Activated CD4-positive, CD25-positive, alpha-beta regulatory T cell treated with anti-CD3 and anti-CD28 coated beads, Interleukin-2, amount 50 U/mL, for 24 hours (primary cell): ENCODE measurements at regions not wholly inside any gene's neighbourhood (a gene's known extent, or its start where the extent isn't known, plus 50 kb on each side); places are given as distances from the start of the nearest gene placed in this dataset.
"Not testable (repeated sequence)": the region's sequence is repeated elsewhere in the genome, so short reads cannot be mapped to it uniquely, and the experiment has no call there.

ENCODE experiments used
- ATAC-seq, 2 donors: fragments of 150-1000 bp; cut with Tn5 transposase; one replicate each; pipeline ENCODE4 v1.10.0; 2021; ENCODE audit warnings: mild to moderate bottlenecking in 1 of 2, moderate library complexity in 1 of 2

DNA sequence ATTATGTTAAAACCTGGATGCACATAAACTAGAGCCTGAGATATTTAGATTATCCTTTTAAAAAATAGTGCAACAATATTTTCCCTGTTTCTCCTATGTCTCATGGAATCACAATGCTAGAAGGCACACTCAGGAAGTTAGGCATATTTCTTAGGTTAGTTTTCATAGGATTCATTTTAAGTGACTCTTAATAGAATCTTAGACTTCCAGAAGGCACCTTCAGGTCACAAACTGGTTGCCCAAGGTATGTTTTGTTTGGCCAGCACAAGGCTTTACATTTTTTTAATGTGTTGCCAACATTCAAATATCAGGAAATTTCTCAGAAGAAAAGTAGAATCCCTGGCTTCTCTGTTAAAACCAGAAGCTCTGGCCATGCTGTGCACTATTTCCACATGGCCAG, 129.3 kb downstream of the LNPK start:
- no peak for ATAC-seq

DNA sequence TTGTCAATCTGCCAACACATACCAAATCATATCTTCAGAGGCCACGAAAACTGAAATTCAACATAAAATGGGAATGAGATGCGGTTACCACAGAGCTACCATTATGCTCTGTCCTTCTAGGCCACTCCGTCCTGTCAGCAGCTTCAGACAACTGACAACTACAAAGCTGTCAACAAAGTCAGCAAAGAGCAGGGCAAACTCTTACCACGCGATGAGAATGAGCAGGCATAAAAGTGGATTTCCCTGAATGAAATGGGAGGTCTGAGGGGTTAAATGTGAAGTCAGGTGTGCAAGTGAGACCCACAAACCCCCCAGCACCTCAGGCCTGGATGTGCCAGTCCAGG, 130.1 kb downstream of the LNPK start:
- no peak for ATAC-seq

DNA sequence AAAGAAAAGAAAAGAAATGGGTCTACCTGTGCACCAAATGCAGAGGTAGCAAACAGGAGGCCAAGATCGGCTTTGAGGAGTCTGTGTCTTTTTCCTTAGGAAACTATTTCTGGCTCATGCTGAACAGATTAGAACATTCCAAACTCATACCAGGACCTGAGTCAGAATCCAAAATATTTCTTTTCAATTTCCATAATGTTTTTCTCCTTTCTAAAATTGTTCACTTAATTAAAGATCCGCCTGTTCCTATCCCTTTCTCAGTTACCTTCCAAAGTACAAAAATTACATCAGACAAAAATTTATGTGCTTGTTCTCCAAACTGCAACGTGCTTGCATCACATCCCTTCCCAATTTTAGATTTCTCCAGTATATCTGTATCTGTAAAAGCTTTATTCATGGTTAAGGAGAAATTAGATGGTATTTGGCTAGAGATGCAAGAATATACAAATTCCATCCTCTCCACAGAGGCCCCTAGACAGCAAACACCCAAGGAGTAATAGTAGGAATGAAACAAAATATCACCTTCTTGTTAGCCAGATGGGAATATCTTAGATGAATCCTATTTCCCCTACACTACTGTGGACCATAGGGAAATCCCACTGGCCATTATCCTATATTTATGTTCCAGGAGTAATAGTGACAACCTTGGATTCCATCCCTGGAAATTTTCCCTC, 130.6 kb downstream of the LNPK start:
- ATAC-seq, result no peak

DNA sequence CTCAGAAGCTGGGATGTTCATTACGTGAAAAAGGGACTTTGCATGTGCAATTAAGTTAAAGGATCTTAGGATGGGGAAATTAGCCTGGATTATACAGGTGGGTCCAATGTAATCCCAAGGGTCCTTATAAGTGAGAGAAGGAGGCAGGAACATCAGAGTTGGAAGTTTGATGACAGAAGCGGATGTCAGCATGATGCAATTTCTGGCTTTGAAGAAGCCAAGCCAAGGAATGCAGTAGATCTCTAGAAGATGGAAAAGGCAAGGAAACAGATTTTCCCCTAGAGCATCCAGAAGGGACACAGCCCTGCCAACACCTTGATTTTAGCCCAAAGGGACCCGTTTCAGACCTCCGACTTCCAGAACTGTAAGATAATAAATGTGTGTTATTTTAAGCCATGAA, 136.4 kb downstream of the LNPK start:
- no peak for ATAC-seq

DNA sequence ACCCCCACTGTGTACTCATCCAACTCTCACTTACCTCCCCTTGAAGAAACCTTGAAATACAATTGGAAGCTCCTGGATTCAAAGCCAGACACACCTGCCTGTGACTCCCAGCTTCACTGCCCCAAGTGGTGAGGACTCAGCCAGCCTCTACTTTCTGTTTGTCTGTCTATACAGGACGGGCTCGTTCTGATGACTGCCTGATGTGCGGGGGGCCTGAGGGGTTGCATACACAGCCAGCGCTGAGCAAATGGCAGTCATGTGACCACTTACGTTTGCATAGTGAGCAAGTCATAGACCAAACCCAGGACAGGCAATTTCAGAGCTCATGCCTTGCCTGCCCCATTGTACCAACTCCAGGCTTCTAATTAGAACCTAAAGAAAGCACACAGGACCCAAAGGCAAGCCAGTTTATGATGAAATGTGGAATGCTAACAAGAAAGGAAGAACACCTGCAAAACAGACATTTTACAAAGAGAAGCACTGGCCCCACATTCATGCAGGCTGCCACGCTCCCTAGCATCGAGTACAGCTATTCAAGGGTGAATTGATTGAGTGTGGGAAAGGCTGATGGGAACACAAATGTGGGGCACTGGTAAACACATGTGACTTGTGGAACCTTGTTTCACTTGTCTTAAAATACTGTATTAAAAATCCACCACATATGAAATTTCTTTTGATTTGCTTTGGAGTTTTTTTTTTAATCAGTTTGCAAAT, 137.8 kb downstream of the LNPK start:
- ATAC-seq, result no peak

DNA sequence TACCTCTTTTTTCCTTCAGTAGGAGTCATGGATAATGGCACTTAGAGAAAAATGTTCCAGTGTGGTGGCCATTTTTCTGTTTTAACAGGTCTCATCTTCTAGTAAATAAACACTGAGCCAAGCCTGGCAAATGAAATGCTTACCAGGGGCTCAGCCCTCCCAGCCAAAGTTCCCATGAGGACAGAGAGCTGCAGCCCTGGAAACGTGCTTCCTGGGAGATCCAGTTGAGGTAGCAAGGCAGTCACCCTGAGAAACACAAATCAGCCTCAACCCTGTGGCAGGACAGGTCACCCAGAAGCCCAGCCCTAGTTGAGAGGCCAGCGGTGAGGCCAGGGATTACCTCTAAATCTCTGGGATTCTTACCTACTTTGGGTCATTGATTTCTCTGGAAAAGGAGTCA, 140.1 kb downstream of the LNPK start:
- no peak for ATAC-seq

DNA sequence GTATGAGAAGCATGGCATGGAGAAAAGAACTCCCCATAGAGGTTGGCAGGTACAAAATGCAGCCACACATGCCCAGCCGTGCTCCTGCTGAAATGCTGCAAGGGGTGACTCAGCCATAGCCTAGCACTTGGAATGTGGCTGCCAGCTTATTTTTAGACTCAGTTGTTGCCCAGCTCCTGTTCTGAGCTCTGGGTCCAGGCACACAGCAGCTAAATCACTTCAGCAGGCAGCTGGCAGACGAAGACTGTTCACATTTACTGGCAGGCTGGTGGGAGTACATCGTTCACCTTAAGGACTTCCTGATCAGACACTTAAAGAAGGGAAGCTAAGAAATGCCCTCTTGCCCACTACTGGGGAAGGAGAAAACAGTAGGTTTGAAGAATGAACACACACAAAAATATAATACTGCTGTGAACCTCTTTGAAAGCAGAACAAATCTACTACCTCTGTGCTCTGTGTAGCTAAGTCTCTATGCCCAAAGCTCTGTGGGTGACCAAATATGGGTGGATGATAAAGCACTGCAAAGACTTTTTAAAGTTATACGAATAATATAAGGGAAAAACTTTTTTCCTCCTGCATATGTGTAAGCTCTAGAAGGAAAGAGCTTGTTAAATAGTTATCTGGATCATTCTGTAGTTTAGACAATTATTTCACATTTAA, 146.1 kb downstream of the LNPK start:
- ATAC-seq, result no peak

DNA sequence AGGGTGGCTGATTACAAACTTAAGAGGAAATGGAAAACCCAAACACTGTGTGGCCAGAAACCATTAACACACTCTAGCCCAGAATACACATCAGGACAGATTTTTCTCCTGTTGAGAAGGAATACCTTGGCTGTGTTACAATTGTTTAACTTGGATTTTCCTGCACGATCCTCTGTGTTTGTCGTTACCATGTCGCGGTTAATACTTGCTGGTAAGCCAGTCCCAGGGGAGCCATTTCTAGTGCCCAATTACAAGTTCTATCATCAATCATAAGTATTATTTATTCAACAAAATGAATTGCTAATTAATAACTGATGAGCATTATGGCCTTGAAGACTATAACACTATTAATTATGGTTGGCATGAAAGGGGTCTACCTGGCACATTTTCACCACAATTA, 146.8 kb downstream of the LNPK start:
- no peak for ATAC-seq

DNA sequence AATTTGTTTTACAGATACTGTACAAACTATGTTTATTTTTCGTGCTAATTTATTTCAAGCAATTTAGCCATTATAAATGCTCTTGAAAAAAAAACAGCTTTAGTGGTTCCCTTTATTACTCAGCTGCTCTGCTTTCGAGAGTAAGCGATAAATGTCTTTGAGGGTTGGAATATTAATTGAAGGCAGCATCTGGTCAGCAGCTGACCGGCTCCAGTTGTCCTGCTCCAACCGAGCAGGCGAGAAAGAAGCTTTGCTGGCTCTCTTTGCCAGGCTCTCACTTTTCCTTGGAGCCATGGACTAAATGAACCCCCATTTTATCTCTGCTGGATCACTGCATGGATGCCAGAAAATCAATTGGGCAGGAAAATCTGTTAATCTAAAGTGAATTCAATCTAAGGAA, 147.4 kb downstream of the LNPK start:
- ATAC-seq, result no peak

DNA sequence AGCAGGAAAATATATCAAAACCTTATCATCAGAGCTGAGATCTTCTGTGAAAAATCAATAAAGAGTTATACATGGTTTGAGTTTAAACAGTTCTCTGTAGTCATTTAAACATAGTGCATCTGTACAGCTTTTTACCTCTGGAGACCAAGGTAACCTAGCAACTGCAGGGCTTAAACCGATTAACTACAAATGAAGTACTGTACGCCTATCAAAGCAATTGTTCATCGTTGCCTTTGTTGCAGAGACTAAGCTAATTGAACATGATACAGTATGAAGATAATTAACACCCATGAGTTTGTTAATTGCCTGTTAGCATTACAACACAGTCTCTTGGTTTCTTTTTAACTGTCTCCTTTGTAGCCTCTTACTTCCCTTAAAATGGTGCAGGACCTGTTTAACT, 147.9 kb downstream of the LNPK start:
- ATAC-seq, result no peak

DNA sequence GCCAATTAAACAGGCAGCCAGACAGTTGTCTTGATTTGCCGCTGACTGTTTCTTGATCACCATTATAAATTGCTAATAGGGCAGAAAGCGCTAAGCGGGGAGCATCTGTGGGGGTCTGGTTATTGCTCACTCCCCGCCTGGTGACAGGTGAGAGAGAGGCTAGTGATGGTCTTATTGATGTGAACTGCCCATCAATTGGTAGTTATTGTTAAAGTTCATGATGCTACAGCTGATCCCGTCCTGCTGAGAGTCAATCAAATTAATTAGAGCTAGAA, 148.5 kb downstream of the LNPK start:
- no peak for ATAC-seq

DNA sequence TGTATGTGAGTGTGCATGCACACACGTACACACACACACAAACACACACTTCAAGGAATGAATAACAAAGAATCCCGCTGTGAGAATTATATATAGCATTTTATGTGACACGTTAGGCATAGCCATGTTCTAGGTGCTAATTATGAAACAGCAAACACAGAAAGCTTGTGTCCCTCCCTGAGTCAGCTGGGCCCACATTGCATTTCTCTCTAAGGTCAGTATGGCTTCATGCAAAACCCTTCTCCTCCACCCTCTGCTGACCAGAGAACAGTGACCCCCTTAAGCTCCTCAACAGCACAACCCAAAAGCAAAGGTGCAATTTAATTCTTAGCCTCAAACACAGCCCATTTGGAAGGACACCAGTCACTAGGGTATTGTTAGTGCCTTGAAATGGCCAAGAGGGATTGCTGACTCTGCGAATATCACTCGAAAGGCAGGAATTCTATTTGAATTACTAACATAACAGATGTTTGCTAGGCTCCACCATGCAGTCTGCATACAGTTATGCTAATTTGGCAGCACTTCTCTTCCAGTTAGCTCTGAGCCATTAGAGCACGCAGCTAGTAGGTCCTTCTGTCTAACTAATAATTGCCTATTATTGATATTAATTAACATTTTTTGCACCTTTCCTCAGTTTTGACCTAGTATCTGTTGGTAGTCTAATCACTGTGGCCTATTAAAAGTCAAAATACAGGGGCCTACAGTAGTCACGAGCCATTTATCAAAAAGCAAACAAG, 149.0 kb downstream of the LNPK start:
- ATAC-seq, result no peak

DNA sequence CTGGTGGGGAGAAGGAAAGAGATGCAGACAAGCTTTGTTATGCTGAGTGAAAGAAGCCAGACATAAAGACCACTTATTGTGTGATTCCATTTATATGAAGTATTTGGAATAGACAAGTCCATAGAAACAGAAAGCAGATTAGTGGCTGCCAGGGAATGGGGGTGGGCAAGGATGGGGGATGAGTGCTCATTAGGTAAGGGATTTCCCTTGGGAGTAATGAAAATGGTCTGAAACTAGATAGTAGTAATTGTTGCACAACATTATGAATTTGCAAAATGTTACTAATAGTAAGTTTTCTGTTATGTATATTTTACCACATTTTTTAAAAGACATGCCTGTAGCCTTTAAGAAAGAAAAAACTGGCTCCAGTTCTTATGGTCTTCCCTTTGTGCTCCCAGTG, 154.9 kb downstream of the LNPK start:
- no peak for ATAC-seq

DNA sequence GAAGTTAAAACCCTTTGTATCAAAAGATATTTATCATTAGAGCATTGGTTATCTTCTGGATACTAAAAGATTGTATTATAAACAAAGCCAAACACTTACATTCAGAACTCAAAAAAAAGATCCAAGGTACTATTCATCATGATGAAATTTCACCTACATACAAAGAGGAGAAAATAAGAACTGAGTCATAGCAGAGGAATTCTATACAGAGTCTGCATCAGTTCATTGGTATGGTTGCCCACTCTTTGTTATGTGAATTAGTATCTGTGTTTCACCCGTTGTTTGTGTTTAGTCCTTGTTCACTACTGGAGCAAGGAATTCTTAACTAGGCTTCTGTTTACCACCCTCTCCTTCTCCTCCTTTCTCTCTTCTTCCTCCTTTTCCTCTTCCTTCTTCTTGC, 157.9 kb downstream of the LNPK start:
- no peak for ATAC-seq

DNA sequence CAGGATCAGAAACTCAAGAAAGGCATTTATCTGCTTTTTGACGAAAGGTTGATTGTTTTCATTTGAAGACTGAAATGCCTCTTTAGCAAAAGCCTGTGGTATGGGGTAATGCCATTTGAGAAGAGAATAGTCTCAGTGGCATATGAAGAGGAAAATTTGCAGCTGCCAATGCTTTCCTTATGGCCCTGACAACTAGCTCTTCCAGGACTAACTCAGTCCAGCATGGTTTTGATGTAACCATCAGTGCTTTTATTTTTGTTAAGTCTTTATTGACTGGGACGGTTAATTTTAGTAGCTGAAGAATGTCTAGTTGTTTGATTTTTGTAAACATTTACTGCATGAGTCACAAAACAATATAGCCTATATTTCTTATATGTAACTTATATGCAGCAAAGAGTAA, 158.4 kb downstream of the LNPK start:
- ATAC-seq, result no peak

DNA sequence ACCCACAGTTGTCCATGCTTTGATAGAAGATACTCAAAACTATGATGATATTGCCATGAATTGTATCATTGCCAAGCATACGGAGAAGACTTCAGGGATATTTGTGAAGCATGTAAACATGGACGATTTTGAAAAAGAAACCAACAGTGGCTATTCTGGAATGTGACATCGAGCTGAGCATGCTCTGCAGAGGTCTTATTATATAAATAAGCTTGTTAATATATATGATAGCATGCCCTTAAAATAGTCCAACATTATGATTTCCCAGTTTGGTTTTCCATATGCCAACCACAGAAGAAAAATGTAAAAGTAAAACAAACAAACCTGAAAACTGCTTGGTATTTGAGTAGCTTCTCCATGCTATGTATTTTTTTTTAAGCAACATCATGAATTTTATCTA, 159.1 kb downstream of the LNPK start:
- ATAC-seq, result no peak

DNA sequence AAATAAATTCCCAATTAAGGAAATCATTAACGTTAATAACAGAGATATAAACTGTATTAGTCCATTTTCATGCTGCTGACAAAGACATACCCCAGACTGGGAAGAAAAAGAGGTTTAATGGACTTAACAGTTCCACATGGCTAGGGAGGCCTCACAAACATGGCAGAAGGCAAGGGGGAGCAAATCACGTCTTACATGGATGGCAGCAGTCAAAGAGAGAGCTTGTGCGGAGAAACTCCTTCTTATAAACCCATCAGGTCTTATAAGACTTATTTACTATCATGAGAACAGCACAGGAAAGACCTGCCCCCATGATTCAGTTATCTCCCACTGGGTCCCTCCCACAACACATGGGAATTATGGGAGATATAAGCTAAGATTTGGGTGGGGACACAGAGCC, 161.3 kb downstream of the LNPK start:
- not testable (repeated sequence) for ATAC-seq

DNA sequence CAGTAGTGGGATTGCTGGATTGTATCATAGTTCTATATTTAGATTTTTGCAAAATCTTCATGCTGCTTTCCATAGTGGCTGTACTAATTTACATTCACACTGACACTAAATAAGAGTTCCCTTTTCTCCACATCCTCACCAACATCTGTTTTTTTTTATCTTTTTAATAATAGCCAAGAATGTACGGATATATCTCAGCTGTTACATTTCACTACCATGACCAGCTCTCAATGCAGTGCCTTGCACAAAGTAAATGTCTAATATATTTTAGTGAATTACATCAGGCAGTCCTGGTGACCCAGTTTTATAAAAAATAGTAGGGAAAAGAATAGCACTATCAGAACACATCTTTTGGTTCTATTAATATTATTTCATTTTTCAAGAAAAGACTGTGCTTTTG, 161.8 kb downstream of the LNPK start:
- ATAC-seq, result no peak

DNA sequence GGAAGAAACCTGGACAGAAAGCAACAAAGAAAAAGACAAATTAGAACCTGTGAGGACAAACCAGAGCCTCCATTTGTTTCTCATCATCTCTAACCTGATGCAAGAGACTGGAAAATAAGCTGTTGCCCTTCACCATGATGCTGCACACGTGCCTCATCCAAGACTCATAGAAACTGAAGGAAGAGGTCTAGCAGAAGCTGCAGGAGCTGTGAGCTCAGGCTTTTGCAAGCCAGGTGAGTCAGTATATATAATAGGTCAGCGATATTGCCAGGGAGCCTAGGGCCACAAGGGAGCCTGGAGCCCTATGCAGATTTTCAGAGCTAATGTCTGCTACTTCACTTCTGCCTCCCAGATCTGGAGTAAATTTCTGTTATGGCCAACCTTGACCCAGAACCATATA, 163.1 kb downstream of the LNPK start:
- ATAC-seq, result no peak

DNA sequence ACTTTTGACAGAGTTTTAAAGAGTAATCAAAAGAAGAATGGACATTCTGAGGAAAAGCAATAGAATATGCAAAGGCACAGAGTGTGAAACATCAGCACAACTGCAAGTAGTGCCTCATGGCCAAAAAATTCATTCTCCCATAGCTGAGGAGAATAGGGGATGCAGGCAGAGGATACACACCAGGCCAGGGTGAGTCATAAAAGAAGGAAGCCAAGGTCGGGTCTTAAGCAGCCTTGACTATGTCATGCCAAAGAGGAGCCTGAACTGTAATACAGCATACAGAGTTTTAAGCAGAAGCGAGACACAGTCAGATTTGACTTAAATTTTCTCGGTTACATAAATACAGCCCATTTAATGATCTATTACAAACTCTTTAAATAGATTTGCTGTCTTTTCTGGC, 165.0 kb downstream of the LNPK start:
- ATAC-seq, result no peak

DNA sequence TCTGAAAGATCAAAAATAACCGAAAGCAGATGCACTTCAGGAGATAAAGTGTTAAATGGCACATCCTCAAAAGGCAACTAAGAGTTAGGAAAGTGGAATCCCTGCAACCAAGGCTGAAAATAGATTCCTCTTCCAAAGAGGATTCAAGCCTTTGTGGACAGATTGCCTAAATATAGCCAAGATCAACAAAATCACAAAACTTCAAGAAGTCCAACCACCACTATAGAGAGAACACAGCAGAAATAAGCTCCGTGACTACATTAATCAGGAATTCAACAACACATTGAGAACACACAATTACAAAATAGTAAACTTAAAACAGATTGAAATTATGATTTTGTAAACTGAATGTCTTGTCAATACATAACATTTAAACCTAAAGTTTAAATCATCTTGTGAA, 165.7 kb downstream of the LNPK start:
- no peak for ATAC-seq

DNA sequence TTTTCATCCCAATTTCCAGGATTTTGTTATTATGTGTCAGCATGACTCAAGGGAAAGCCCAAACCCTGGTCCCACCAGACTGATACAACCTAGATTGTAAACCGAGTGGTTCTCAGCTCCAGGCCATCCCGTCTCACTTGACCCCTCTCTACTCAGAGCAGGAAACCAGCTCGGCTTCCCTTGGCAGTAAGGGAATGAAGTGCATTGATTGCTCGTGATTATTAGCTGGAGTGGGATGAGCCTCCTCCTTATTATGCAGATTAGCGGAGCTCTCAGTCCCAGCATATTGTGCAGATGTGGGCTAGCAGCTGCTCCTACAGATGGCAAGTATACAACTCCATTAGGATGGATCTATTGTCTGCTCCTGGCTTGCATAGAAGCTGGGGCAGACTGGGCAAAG, 167.6 kb downstream of the LNPK start:
- ATAC-seq, result no peak

DNA sequence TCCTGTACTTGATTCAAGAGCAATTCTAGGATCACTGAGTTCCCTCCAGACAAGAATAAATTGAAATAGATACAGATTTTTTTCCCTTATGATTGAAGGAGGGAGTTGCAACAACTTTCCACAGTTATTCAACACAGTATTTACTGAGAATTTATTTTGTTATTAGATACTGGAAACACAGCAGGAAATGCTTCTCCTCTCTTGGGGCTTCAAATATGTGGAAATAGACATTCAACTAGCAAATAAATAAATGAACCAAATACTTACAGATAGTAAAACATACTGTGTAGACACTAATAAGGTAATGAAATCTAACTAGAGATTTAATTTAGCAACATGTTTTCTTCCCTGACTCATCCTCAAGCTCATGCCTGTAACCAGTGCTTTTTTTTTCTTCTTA, 169.2 kb downstream of the LNPK start:
- ATAC-seq, result no peak

DNA sequence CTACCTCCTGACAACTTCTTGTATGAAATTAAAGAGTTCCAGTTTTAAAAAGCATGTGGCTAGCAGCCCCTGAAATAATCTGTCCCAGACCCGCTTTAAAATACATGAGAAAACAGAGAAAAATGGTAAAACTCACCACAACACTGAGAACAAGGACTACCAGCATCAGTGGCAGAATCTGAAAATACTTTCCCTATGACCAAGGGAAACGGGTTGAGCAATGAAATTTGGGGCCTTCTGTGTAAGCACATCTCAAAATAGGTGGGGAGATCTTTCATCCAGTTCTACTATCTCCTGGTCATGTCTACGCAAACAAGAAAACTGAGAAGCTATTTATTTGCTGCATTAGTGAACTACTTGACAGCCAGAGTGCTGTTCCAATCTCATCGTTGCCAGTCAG, 172.3 kb downstream of the LNPK start:
- no peak for ATAC-seq
